Karpas-422 (cell line): ENCODE measurements at regions not wholly inside any gene's neighbourhood (a gene's known extent, or its start where the extent isn't known, plus 50 kb on each side); places are given as distances from the start of the nearest gene placed in this dataset.

Source experiments
- DNase-seq: peaks from one replicate; pipeline ENCODE4 v3.0.0-alpha.2; 2015
- H2AFZ ChIP-seq: fragments of 200-600 bp; sonication (generic); 2 replicates; pipeline ENCODE4 v1.6.1; 2014; ENCODE audit warnings: antibody characterized with exemption, low read length, mixed read lengths
- H3K27ac ChIP-seq: fragments of 200-600 bp; sonication (generic); 2 replicates; pipeline ENCODE4 v1.5.1; 2014; ENCODE audit warnings: mild to moderate bottlenecking, low read length, moderate library complexity
- H3K27me3 ChIP-seq: fragments of 200-600 bp; sonication (generic); 2 replicates; pipeline ENCODE4 v1.6.1; 2014; ENCODE audit warnings: low read length, mixed read lengths
- H3K36me3 ChIP-seq: fragments of 200-600 bp; sonication (generic); 2 replicates; pipeline ENCODE4 v1.6.1; 2014; ENCODE audit warnings: low read length, mixed read lengths; ENCODE audit not compliant: insufficient read depth
- H3K4me1 ChIP-seq: fragments of 200-600 bp; sonication (generic); 2 replicates; pipeline ENCODE4 v1.6.1; 2014; ENCODE audit warnings: mild to moderate bottlenecking, low read length, mixed read lengths
- H3K4me2 ChIP-seq: fragments of 200-600 bp; sonication (generic); 2 replicates; pipeline ENCODE4 v1.6.1; 2014; ENCODE audit warnings: low read length, low read depth, mild to moderate bottlenecking; ENCODE audit not compliant: poor library complexity, severe bottlenecking
- H3K4me3 ChIP-seq: fragments of 200-600 bp; sonication (generic); 2 replicates; pipeline ENCODE4 v1.5.1; 2014; ENCODE audit warnings: mild to moderate bottlenecking, antibody characterized with exemption, low read length, mixed read lengths
- H3K79me2 ChIP-seq: fragments of 200-600 bp; sonication (generic); 2 replicates; pipeline ENCODE4 v1.6.1; 2014; ENCODE audit warnings: mild to moderate bottlenecking, low read length, mixed read lengths
- H3K9ac ChIP-seq: fragments of 200-600 bp; sonication (generic); 2 replicates; pipeline ENCODE4 v1.6.0; 2014; ENCODE audit warnings: low read length
- H3K9me2 ChIP-seq: fragments of 200-600 bp; sonication (generic), shearing (Covaris generic); replicated peaks from 2 replicates; pipeline ENCODE4 v1.6.0; 2014; ENCODE audit warnings: mild to moderate bottlenecking, low read length, moderate library complexity; ENCODE audit not compliant: insufficient read depth
- H3K9me3 ChIP-seq: fragments of 300-700, 200-600 bp; sonication (generic); 2 replicates; pipeline ENCODE4 v1.6.1; 2014; ENCODE audit warnings: low read length, mixed read lengths
- H4K20me1 ChIP-seq: fragments of 200-600 bp; sonication (generic); 2 replicates; pipeline ENCODE4 v1.6.1; 2014; ENCODE audit warnings: mild to moderate bottlenecking, antibody characterized with exemption, low read length, low read depth; ENCODE audit not compliant: insufficient read depth

- no peak overlapping the region for H3K4me3 ChIP-seq
- H3K4me2 ChIP-seq = no peak overlapping the region
- H3K36me3 ChIP-seq = no peaks in the 10 kb centered on the region
- no peaks in the 10 kb centered on the region for H4K20me1 ChIP-seq
- no peaks in the 10 kb centered on the region for H3K9me3 ChIP-seq
- H3K27ac ChIP-seq = no peak overlapping the region
- H3K4me1 ChIP-seq = no peaks in the 10 kb centered on the region
- no peaks in the 10 kb centered on the region for H3K79me2 ChIP-seq
- no peaks in the 10 kb centered on the region for H3K27me3 ChIP-seq
- no peaks in the 10 kb centered on the region for H3K9me2 ChIP-seq
- no peak overlapping the region for H2AFZ ChIP-seq
- H3K9ac ChIP-seq = no peak overlapping the region
- DNase-seq = no peak
Measured at GRCh38 chr3:177810162-177810623, 612.9 kb upstream of the TBL1XR1 start.

- H3K4me2 ChIP-seq = no peak overlapping the region
- no peaks in the 10 kb centered on the region for H3K9me3 ChIP-seq
Measured at GRCh38 chr3:177811112-177811511, 613.8 kb upstream of the TBL1XR1 start.

GRCh38 chr3:177811835-177812234 lies 614.6 kb upstream of the TBL1XR1 start:
- DNase-seq = no peak
- H3K36me3 ChIP-seq = no peaks in the 10 kb centered on the region
- no peak overlapping the region for H3K4me2 ChIP-seq
- H4K20me1 ChIP-seq = no peaks in the 10 kb centered on the region
- H3K4me3 ChIP-seq = no peak overlapping the region
- no peak overlapping the region for H3K27ac ChIP-seq
- H3K9me2 ChIP-seq = no peaks in the 10 kb centered on the region
- H3K9ac ChIP-seq = no peak overlapping the region
- H3K4me1 ChIP-seq = no peaks in the 10 kb centered on the region
- H3K27me3 ChIP-seq = no peaks in the 10 kb centered on the region
- no peaks in the 10 kb centered on the region for H3K9me3 ChIP-seq
- no peaks in the 10 kb centered on the region for H3K79me2 ChIP-seq
- no peak overlapping the region for H2AFZ ChIP-seq

More at GRCh38 chr3:177811112-177811511, 613.8 kb upstream of the TBL1XR1 start:
- H3K27me3 ChIP-seq = no peaks in the 10 kb centered on the region
- H3K27ac ChIP-seq = no peak overlapping the region
- no peak for DNase-seq
- no peak overlapping the region for H2AFZ ChIP-seq
- no peak overlapping the region for H3K4me3 ChIP-seq
- H3K36me3 ChIP-seq = no peaks in the 10 kb centered on the region
- no peaks in the 10 kb centered on the region for H3K4me1 ChIP-seq
- no peaks in the 10 kb centered on the region for H3K9me2 ChIP-seq
- no peak overlapping the region for H3K9ac ChIP-seq
- no peaks in the 10 kb centered on the region for H3K79me2 ChIP-seq
- H4K20me1 ChIP-seq = no peaks in the 10 kb centered on the region

GRCh38 chr3:177812492-177812891 lies 615.2 kb upstream of the TBL1XR1 start:
- Histone ChIP-seq H3K9me3 (no peaks in the 10 kb centered on the region), H3K27me3 (no peaks in the 10 kb centered on the region), H3K9me2 (no peaks in the 10 kb centered on the region), H3K79me2 (no peaks in the 10 kb centered on the region), H3K4me2 (no peak overlapping the region), H3K9ac (no peak overlapping the region), H3K4me3 (no peak overlapping the region), H4K20me1 (no peaks in the 10 kb centered on the region), H3K36me3 (no peaks in the 10 kb centered on the region), H3K4me1 (no peaks in the 10 kb centered on the region), H2AFZ (no peak overlapping the region), H3K27ac (no peak overlapping the region)
- DNase-seq = no peak

GRCh38 chr3:177813322-177813721 lies 616.0 kb upstream of the TBL1XR1 start:
- Histone ChIP-seq H3K4me1 (no peaks in the 10 kb centered on the region), H2AFZ (no peak overlapping the region)

GRCh38 chr3:177816667-177817208 lies 619.5 kb upstream of the TBL1XR1 start:
- H3K36me3 ChIP-seq = no peaks in the 10 kb centered on the region
- H3K79me2 ChIP-seq = no peaks in the 10 kb centered on the region
- H3K27ac ChIP-seq = no peak overlapping the region
- H2AFZ ChIP-seq = no peak overlapping the region
- H4K20me1 ChIP-seq = no peaks in the 10 kb centered on the region
- no peak overlapping the region for H3K9ac ChIP-seq
- H3K4me2 ChIP-seq = no peak overlapping the region
- no peaks in the 10 kb centered on the region for H3K9me3 ChIP-seq
- H3K4me3 ChIP-seq = no peak overlapping the region
- H3K4me1 ChIP-seq = no peaks in the 10 kb centered on the region
- no peaks in the 10 kb centered on the region for H3K9me2 ChIP-seq
- H3K27me3 ChIP-seq = no peaks in the 10 kb centered on the region
- DNase-seq = no peak

More at GRCh38 chr3:177813322-177813721, 616.0 kb upstream of the TBL1XR1 start:
- H3K4me3 ChIP-seq = no peak overlapping the region
- no peak overlapping the region for H3K27ac ChIP-seq
- H3K9me2 ChIP-seq = no peaks in the 10 kb centered on the region
- no peaks in the 10 kb centered on the region for H4K20me1 ChIP-seq
- no peaks in the 10 kb centered on the region for H3K27me3 ChIP-seq
- no peak for DNase-seq
- H3K4me2 ChIP-seq = no peak overlapping the region
- H3K9me3 ChIP-seq = no peaks in the 10 kb centered on the region
- no peaks in the 10 kb centered on the region for H3K36me3 ChIP-seq
- H3K79me2 ChIP-seq = no peaks in the 10 kb centered on the region
- no peak overlapping the region for H3K9ac ChIP-seq

- Histone ChIP-seq H3K79me2 (no peaks in the 10 kb centered on the region), H3K9me3 (no peaks in the 10 kb centered on the region), H3K4me3 (no peak overlapping the region), H3K4me1 (no peaks in the 10 kb centered on the region), H3K27ac (no peak overlapping the region), H3K36me3 (no peaks in the 10 kb centered on the region), H3K9ac (no peak overlapping the region), H3K4me2 (no peak overlapping the region), H2AFZ (no peak overlapping the region), H3K27me3 (no peaks in the 10 kb centered on the region), H3K9me2 (no peaks in the 10 kb centered on the region), H4K20me1 (no peaks in the 10 kb centered on the region)
- no peak for DNase-seq
Measured at GRCh38 chr3:177817751-177818150, 620.5 kb upstream of the TBL1XR1 start.

- Histone ChIP-seq H3K27ac (no peak overlapping the region), H3K9me2 (no peaks in the 10 kb centered on the region), H2AFZ (no peak overlapping the region), H3K4me3 (no peak overlapping the region), H3K79me2 (no peaks in the 10 kb centered on the region), H3K36me3 (no peaks in the 10 kb centered on the region), H3K27me3 (no peaks in the 10 kb centered on the region), H3K4me2 (no peak overlapping the region), H4K20me1 (no peaks in the 10 kb centered on the region), H3K9ac (no peak overlapping the region), H3K9me3 (no peaks in the 10 kb centered on the region), H3K4me1 (no peaks in the 10 kb centered on the region)
- DNase-seq = no peak
Measured at GRCh38 chr3:177818712-177819240, 621.5 kb upstream of the TBL1XR1 start.
